Fibroblast of villous mesenchyme (primary cell): ENCODE measurements at regions not wholly inside any gene's neighbourhood (a gene's known extent, or its start where the extent isn't known, plus 50 kb on each side); places are given as distances from the start of the nearest gene placed in this dataset.
A peak's percentile ranks its signal among the peaks of the same experiment; 100 is the strongest.

ENCODE experiments used
- DNase-seq: peaks from one replicate; pipeline ENCODE4 v3.0.0-alpha.2; 2010; ENCODE audit warnings: low read depth
- H3K4me3 ChIP-seq: 2 replicates; pipeline ENCODE4 v1.5.1; 2011; ENCODE audit warnings: low read depth, mild to moderate bottlenecking, low read length
- CTCF ChIP-seq: IDR thresholded peaks from 2 replicates; pipeline ENCODE4 v1.5.1; 2012; ENCODE audit warnings: low read depth, mild to moderate bottlenecking, low read length; ENCODE audit not compliant: insufficient read depth

GRCh38 chr11:45468267-45468856 is 182.2 kb upstream of the SYT13 start:
- no peak overlapping the region for H3K4me3 ChIP-seq
- peak; percentile 13 for DNase-seq
- no peak for TF ChIP-seq CTCF

GRCh38 chr11:45463541-45463940 is 177.4 kb upstream of the SYT13 start:
- no peak for TF ChIP-seq CTCF
- no peak overlapping the region for H3K4me3 ChIP-seq
- no peak for DNase-seq

- no peak for TF ChIP-seq CTCF
- DNase-seq = no peak
- H3K4me3 ChIP-seq = no peak overlapping the region
These were observed 175.4 kb upstream of the SYT13 start for GRCh38 chr11:45461514-45461913.

GRCh38 chr11:45459491-45459890 is 173.3 kb upstream of the SYT13 start:
- TF ChIP-seq CTCF = no peak
- no peak for DNase-seq
- H3K4me3 ChIP-seq = no peak overlapping the region

GRCh38 chr11:45458269-45458668 is 172.1 kb upstream of the SYT13 start:
- TF ChIP-seq CTCF = no peak
- no peak overlapping the region for H3K4me3 ChIP-seq
- no peak for DNase-seq

- no peak for TF ChIP-seq CTCF
- peak; percentile 88 for DNase-seq
- H3K4me3 ChIP-seq = no peak overlapping the region
These were observed 171.5 kb upstream of the SYT13 start for GRCh38 chr11:45457649-45458048.

GRCh38 chr11:45456686-45457085 is 170.5 kb upstream of the SYT13 start:
- no peak for TF ChIP-seq CTCF
- no peak for DNase-seq
- no peak overlapping the region for H3K4me3 ChIP-seq
